ENCODE measurements at regions not wholly inside any gene's neighbourhood (a gene's known extent, or its start where the extent isn't known, plus 50 kb on each side); places are given as distances from the start of the nearest gene placed in this dataset.
"Not testable (repeated sequence)": the region's sequence is repeated elsewhere in the genome, so short reads cannot be mapped to it uniquely, and the experiment has no call there.

DNA sequence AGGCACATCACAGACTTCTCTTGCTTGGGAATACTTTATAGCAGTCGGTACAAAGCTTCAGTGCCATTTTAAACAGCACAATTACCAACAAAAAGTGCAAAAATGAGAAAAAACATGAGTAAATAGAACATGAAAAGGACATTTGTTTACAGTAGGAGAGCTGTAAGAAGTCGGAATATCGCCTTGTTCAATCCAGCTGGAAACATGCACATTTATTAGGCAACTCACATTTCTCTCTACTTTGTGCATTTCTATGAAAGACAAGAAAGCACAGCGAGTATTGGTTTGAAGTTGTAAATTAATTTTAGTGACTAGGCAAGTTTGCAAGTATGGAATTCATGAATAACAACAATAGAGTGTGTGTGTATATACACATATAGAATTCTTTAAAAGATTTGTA lies 484.7 kb downstream of the DACH1 start:
- no peak for DNase-seq

DNA sequence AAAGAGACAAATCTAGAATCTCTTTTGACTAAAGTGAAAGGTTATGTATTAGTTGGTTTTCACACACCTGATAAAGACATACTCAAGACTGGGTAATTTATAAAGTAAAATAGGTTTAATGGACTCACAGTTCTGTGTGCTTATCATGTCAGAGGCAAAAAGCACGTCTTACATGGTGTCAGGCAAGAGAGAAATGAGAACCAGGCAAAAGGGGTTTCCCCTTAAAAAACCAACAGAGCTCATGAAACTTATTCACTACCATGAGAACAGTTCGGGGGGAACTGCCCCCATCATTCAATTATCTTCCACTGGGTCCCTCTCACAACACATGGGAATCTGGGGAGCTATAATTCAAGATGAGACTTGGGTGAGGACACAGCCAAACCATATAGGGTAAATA lies 486.8 kb downstream of the DACH1 start:
- no peak for DNase-seq

DNA sequence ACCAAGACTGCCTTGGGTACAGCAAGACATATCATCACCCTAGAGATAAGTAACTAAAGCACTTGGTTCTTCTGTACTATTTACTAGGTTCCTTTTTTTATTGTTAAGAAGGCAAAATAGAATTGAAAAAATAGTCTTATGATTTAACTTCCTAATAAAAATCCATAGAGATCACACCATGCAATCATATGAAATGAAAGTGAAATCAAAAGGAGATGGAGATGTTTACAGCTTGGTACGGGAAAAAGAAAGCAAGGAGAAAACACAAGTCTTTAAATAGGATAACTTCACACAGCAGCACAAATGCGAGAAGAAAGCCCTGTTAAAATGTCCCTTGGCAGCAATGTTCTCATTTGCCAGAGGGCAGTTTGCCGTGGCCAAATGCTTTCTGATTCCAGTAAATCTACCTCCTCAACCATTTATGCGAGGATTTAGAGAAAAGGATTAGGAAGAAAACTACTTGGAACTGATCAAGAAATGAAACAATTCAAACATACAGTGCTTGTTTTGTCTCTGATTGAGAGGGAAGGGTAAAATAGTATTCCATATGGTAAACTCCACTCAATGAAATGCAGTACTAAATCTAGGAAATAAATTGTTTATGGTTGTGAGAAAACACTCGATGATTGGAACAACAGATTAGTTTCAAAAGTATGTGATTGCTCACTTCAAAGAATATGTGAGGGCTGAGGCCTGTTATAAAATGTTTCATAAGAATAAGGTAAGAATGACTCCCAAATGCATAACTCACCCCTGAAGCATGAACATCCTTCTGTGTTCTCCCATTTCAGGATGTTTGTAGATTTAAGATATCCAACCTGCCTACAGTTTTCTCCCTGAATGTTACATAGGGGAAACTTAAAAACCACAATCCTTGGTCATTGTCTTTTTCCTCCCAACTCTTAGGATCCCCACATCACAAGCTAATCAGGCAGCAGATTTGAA lies 487.8 kb downstream of the DACH1 start:
- no peak for DNase-seq

DNA sequence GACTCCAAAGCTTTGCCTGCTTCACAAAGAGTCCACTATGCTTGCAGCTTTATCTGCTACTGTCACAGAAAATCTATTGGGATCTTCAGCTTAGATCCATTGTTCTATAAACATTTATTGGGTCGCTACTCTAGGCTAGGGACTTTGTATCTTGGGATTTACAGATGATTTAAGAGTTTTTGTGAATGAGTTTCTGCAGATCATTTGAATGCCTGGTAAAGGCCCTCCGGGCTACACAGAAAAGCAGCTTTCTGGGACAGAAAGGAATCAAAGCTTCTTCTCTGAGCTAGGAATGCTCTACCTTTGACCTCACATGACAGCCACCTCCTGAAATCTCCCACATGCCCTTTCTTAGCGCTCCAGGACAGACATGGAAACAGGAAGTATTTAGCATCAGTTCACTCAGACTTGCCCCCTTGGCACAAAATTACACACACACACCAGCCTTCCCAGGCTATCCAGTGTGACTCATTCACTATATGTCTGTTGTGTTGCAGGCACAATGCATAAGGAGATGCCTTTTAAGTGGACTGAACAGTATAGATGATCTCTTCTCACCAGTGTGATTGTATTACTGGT lies 492.4 kb downstream of the DACH1 start:
- DNase-seq, result no peak

DNA sequence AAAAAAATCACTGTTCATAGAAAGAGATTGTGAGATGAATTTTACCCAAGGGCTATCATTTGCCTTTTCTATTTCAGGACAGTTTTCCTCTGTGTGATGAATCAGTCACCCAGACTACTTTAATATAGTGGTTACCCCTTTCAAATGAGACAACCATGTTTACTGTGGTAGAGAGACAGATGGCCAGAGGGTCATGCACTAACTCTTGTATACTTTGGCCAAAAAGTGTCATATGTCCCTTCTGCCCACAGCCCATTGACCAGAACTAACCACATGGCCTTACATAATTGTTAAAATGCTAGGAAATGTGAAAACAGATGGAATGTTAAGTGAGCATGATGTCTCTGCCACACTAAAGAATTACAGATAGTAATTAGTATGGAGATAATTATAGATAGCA lies 498.7 kb downstream of the DACH1 start:
- no peak for DNase-seq

DNA sequence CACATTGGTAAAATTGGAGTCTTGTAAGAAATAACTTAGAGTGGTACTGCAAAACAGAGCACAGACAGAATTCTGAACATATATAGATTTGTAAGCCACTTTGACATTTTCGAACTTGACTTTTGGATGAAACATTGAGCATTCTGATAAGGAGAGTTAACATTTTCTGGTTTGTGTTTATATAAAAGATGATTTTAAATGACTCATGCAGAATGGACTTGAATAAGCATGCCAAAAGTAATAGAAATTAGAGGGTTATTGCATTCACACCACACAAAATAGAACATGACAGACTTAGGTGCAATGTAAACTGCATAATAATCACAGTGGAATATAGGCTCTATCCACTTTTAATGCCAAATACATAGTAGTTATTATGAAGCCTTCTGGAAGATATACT lies 507.0 kb downstream of the DACH1 start:
- no peak for DNase-seq

DNA sequence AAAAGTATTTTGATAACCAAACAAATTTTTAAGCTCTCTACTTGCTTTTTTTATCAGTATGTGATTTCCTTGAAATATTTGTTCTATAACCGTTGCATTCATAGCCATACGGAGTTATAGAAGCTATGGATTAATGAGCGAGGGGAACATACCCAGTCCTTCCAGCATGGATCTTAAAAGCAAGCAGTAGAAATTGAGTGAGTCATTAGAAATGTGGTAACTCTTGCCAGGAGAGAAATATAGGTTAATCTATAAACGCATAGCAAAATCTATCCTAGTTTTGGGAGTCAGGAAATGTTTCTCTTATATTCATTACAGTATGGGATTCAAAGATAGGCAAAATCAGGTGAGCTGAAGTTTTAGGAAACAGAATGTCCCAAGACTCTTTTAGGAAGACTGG lies 507.4 kb downstream of the DACH1 start:
- no peak for DNase-seq

DNA sequence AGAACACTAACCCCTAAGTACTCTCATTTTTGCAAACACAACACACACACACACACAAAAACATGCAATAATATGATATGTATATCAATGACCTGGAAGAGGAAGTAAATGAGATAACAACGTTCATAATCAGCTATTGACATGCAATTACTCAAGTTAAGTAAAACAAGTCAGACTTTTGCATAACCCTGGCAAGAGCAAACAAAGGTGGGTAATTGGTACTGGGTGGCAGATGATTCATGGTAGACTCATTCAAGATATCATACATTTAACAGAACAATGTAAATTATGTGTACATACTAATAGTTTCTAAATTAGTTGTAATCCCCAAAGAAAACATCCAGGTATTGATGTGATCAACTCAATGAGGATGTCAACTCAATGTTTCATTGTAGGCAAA lies 508.8 kb downstream of the DACH1 start:
- DNase-seq, result no peak

DNA sequence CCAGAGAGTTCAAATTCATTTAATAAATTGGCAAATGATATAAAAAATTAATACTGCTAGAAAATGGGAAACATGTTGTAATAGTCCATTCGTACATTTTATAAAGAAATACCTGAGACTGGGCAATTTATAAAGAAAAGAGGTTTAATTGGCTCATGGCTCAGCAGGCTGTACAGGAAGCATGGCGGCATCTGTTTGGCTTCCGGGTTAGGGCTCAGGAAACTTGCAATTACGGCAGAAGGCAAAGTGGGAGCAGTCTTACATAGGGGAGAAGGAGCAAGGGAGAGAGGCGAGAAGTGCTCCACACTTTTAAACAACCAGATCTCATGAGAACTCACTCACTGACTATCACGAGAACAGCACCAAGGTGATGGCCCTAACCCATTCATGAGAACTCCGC lies 512.0 kb downstream of the DACH1 start:
- DNase-seq, result no peak

DNA sequence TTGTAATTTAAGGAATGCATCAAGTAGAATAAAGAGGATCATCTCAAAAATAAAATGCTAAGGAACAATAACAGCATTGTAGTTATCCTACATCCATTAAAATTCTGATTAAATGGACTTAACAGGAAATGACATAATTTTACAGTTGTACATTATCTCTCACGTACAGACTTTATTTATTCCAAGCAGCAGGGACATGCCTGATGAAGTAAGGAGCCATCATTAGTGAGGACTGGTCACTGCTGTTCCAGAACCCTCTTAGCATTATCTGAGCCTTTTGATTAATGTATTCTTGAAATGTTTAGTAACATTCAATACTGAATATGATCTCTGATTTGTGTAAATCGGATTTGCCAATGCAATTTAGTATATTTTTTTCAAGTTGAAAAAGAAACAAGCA lies 516.1 kb downstream of the DACH1 start:
- DNase-seq, result no peak

DNA sequence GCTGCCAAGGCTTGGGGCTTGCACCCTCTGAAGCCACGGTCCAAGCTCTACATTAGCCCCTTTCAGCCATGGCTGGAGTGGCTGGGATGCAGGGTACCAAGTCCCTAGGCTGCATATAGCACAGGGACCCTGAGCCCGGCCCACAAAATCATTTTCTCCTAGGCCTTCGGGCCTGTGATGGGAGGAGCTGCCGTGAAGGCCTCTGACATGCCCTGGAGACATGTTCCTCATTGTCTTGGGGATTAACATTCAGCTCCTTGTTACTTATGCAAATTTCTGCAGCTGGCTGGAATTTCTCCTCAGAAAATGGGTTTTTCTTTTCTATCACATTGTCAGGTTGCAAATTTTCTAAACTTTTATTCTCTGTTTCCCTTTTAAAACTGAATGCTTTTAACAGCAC lies 521.1 kb downstream of the DACH1 start:
- not testable (repeated sequence) for DNase-seq

DNA sequence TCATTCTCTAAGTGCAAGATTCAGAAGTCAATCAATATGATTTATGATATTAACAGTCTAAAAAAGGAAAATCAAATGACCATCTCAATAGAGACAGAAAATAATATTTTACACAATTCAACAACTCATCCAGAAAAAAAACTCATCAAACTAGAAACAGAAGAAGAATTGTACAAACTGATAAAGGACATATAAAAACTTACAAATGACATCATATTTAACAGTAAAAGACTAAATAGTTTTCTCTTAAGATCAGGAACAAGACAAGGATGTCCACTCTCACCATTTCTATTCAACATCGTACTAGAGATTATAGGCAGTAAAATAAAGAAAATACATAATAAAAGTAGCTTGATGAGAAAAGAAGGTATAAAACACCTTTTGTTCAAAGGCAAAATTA lies 527.3 kb downstream of the DACH1 start:
- no peak for DNase-seq

DNA sequence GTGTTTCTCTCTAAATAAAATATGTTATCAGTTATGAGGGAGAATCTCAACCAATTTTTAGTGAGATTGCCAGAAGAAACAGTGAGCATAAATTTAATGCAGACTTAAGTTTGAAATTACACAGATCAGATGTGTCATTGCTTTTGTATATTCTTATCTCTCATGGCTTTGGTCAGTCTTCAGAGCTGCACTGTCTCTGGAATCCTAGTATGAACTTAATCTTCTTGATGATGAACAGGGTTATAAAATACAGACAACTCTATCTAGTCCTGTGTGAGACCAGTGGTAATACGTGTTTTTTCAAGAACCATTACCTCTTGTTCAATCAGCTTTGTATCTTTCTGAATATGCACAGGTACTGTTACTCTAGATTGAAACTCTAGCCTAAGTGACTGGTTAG lies 528.0 kb downstream of the DACH1 start:
- DNase-seq, result no peak

DNA sequence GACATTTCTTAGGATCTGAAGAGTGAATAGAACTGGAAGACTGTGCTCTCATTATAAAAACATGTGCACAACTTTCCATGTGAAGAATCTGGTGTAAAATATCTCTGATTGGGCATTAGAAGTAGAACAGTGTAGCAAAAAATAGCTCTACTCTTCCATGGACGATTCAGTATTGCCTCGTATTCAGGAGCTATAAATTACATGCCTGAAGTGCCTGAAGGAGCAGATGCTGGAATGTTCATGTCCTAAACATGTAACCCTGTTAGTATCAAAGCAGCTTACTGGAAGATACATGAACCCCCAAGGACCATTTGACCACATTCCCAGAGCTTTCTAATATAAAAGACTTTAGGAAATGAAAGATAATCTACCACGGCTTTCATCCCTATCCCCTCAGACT lies 528.9 kb downstream of the DACH1 start:
- DNase-seq, result no peak

DNA sequence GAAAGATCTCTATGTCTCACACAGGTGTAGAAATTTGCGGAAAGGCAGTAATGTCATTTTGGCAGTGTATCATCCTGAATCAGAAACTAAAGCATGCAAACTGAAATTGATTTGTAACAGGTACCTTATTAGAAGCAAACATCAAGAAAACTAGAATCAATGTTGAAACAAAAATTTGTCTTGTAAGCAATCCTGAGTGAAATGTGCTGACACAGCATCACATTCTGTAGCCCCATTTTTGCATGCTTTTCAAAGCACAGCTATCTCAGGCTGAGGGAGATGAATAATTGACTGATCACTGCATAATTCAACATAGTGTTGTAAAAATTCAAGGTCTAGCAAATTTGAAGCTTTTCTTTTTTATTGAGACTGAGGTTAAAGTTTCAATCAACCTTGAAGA lies 539.7 kb downstream of the DACH1 start:
- DNase-seq, result no peak

DNA sequence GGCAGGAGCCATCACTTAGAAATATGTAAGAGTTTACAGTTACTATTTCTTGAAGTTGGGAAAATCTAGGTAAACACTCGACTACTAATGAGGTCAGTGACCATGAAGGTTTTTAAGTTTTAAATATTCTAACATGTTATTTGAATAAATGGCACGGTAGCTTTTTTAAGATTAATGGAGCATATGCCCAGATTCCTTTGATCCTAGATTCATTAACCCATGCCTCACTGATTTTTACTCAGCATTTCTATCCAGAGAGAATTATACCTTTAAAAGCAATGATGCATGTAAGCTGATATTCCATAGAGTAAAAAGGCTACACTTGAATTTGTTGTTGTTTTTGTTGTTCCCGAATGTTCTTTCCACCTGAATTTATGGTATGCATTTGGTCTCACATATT lies 541.4 kb downstream of the DACH1 start:
- DNase-seq, result no peak

DNA sequence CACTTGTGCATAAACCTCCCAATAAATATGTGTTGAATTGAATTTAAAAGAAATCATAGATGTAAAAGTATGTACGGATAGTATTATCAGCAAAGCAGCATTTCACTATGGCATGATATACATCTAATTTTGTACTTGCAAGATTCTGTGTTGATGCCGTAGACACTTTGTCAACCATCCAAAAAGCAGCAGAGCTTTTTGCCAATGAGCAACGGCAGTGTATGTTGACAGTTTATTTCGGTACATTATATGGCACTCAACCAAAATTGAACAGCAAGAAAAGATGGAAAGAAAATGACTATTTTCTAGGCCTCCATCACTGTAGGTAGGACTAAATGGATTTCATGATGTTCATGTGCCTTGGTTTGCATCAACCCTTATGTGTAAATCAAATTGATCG lies 543.7 kb downstream of the DACH1 start:
- DNase-seq, result no peak

DNA sequence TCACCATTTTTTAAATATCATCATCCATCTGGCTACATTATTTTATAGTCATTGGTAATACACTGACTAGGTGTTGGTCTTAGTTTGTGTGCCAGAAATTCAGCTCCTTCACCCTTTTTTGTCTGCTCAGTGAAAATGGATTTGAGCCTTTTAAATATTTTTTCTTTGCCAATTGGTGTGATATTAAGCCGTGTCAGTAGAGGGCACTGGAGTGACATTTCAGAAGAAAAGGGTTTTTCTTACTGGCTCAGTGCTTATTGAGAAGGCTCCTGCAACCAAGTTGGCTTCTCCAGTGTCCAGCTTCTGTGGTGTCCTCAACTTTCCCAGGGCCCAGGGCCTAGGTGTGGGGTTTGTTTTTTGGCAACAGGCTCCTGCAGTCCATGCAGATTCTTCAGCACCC lies 546.6 kb downstream of the DACH1 start:
- peak; percentile 2 for DNase-seq

DNA sequence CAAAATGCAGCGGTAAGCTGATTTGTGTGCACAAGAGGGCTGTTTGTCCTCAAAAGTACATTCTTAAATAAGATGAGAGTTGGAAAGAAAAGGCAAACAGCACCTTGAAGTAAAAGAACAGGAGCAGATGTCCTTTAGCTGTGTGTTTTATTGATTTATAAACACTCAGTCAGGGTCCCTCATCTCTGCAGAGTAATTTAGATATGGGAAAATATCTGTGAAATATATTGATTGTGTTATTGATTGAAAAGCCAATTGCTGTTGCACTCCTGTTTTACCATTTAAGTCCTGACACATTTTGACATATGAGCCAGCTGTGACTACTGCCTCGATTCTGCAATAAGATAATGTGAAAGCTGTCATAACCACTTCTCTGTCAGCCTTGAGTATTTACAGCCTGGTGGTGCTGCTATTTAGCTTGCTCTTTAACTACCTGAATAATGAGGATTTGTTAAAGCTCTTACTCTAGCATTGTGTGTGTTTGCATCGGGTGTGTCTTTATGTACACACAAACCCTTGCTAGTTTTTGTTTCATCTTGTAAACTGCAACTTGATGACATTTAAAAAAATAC lies 550.1 kb downstream of the DACH1 start:
- DNase-seq, result no peak

DNA sequence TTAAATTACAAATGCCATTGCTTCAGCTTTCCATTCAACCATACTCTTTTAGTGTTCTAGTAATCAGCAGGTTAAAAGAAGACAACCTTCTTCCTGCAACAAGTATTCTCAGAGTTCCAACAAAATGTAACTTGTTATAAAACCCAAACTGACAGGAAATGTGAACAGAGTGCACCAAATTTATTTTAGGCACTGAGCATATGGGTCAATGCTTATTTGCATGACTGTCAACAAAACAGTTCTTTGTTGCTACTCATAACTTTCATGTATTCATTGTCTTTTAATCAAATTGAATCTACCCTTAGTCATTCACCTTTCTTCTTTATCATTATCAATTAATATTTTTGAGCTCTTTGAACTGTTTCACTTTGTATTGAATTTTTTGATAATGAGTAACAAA lies 554.1 kb downstream of the DACH1 start:
- no peak for DNase-seq

DNA sequence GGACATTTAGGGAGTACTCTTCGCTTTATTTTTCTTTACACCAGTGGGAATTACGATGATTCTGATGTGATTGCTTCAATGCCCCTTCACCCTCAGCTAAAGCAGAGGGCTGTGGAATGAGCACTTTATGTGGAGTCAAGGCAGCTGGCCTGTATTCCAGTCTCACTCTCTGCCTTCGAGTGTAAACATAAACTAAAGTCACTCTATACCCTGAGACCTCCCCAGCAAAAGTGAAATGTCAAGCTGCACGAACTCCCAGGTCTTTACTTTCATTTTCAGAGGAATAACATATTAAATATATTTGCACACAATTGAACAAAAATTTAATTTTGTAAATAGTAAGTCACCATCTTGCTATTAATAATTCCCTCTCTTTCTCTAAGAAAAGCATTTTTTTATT lies 557.1 kb downstream of the DACH1 start:
- DNase-seq, result no peak

DNA sequence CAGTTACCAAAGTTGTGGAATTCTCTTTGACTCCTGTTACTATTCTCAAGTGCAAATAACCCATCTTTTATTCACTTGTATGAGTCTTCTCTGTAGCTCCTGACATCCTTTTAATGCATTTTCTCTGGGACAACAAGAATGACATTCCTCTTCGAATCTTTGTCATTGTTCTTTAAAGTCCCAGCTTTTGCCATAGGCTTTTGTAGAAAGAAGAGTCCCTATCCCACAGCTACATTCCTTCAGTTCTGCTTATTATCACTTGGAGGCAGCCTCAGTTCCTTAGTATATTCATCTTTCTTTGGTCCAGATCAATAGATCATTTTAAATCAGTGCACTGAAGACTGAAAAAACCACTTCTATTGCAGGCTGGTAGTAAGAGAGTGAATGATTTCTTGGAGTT lies 560.2 kb downstream of the DACH1 start:
- DNase-seq, result no peak

DNA sequence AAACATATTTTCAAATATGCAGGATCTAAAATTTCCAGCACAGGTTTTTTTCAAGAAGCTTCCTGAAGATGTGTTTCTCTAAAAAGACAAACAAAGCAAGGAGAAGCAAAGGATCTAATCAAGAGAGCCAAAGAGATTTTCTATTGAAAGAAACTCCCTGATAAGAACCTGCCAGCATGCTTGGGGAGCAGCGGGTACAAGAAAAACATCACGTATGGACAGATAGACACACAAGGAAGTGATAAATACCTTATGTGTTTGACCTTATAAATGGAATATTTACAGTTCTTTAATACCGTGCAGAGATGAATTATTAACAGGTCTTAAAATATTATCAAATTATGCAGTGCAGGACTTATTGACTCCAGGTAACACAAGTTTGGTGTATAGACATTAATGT lies 562.1 kb downstream of the DACH1 start:
- no peak for DNase-seq

DNA sequence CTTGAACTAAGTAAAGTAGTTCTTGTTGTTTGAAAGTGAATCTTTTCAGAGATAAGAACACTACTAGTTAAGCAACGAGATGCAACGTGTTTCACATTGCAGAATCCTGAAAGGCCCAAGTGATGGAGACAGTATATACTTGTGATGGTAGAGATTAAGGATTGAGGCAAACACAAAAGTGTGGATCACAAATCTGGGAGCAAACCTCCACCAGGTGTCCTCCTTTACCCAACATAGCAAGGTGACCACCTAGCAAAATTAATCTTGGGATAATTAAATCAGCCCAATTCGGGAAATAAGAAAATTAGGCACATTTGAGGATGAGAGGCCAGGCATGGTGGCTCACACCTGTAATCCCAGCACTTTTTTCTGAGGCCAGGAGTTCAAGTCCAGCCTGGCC lies 563.9 kb downstream of the DACH1 start:
- no peak for DNase-seq

DNA sequence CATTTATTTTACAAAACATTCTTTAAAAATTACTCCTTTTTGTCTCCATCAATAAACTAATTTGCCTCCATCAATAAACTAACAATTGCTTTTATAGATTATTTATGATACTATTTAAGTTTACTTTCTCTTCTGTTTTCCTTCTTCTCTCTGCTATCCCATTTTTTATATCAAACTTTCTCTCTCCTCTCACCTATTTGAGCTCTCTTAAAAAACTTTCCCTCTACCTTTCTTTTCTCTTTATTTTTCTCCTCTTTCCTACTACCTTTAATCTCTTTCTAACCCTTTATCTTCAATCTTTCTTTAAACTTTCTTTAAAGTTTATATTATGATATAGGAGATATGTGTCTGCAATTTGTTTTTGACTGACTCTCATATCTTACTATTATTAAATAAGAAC lies 566.4 kb downstream of the DACH1 start:
- no peak for DNase-seq
